ENCODE measurements at regions not wholly inside any gene's neighbourhood (a gene's known extent, or its start where the extent isn't known, plus 50 kb on each side); places are given as distances from the start of the nearest gene placed in this dataset.

- TF ChIP-seq CTCF (conservative IDR thresholded peaks at IDR 0.05 in 1 of 2, IDR thresholded peaks at IDR 0.05 in 1 of 2; ENCODE audit: low read depth in 1 of 2, low read length in 2 of 2) (no peak), EZH2 (IDR thresholded peaks at IDR 0.05; ENCODE audit: low read length, missing control alignments) (no peak)
Measured at GRCh38 chr1:55329808-55330432, 114.8 kb upstream of the USP24 start.
